Osteocyte (in vitro differentiated cells): ENCODE measurements at regions not wholly inside any gene's neighbourhood (a gene's known extent, or its start where the extent isn't known, plus 50 kb on each side); places are given as distances from the start of the nearest gene placed in this dataset.

Experiments
- DNase-seq: peaks from one replicate; pipeline ENCODE4 v3.0.0; 2021; ENCODE audit warnings: mixed read lengths; ENCODE audit not compliant: unreplicated experiment; ENCODE audit errors: extremely low spot score
- H3K27ac Mint-ChIP-seq: one replicate; pipeline ENCODE4 v1.8.0; 2021; ENCODE audit warnings: mild to moderate bottlenecking, mixed read lengths; ENCODE audit not compliant: unreplicated experiment
- H3K27me3 Mint-ChIP-seq: one replicate; pipeline ENCODE4 v1.8.0; 2021; ENCODE audit warnings: mixed read lengths; ENCODE audit not compliant: unreplicated experiment
- H3K36me3 Mint-ChIP-seq: one replicate; pipeline ENCODE4 v1.8.0; 2021; ENCODE audit warnings: mixed read lengths; ENCODE audit not compliant: unreplicated experiment
- H3K4me1 Mint-ChIP-seq: one replicate; pipeline ENCODE4 v1.8.0; 2021; ENCODE audit warnings: mixed read lengths; ENCODE audit not compliant: unreplicated experiment
- H3K4me3 Mint-ChIP-seq: one replicate; pipeline ENCODE4 v1.8.0; 2021; ENCODE audit warnings: mild to moderate bottlenecking, moderate library complexity, mixed read lengths; ENCODE audit not compliant: unreplicated experiment
- H3K9me3 Mint-ChIP-seq: one replicate; pipeline ENCODE4 v1.8.0; 2021; ENCODE audit warnings: mixed read lengths; ENCODE audit not compliant: unreplicated experiment
- CTCF ChIP-seq: fragments of 200-600 bp; sonication (generic); IDR thresholded peaks from 2 replicates; pipeline ENCODE4 v1.5.0; 2021; ENCODE audit warnings: antibody characterized with exemption, mild to moderate bottlenecking, moderate library complexity

- no peak for DNase-seq
- peaks cover 26% of the 10 kb centered on the region for H3K9me3 Mint-ChIP-seq
- H3K4me1 Mint-ChIP-seq: no peaks in the 10 kb centered on the region
- no peak overlapping the region for H3K4me3 Mint-ChIP-seq
- no peak overlapping the region for H3K27ac Mint-ChIP-seq
- no peak for TF ChIP-seq CTCF
- H3K36me3 Mint-ChIP-seq: no peaks in the 10 kb centered on the region
- no peaks in the 10 kb centered on the region for H3K27me3 Mint-ChIP-seq
These were observed 67.3 kb upstream of the SPRY2 start for GRCh38 chr13:80408270-80408669.

- no peaks in the 10 kb centered on the region for H3K4me1 Mint-ChIP-seq
- DNase-seq: no peak
- no peaks in the 10 kb centered on the region for H3K27me3 Mint-ChIP-seq
- H3K36me3 Mint-ChIP-seq: no peaks in the 10 kb centered on the region
- TF ChIP-seq CTCF: no peak
- peaks cover 17% of the 10 kb centered on the region for H3K9me3 Mint-ChIP-seq
- H3K4me3 Mint-ChIP-seq: no peak overlapping the region
- H3K27ac Mint-ChIP-seq: no peak overlapping the region
These were observed 60.0 kb upstream of the SPRY2 start for GRCh38 chr13:80400865-80401426.

- Mint-ChIP-seq H3K27me3 (no peaks in the 10 kb centered on the region), H3K4me1 (no peaks in the 10 kb centered on the region), H3K36me3 (no peaks in the 10 kb centered on the region), H3K27ac (no peak overlapping the region), H3K4me3 (no peak overlapping the region), H3K9me3 (peaks cover 15% of the 10 kb centered on the region)
- DNase-seq: no peak
- TF ChIP-seq CTCF: no peak
These were observed 59.4 kb upstream of the SPRY2 start for GRCh38 chr13:80400164-80400864.

GRCh38 chr13:80399340-80400163 lies 58.6 kb upstream of the SPRY2 start:
- no peak overlapping the region for H3K27ac Mint-ChIP-seq
- TF ChIP-seq CTCF: no peak
- DNase-seq: no peak
- peaks cover 15% of the 10 kb centered on the region for H3K9me3 Mint-ChIP-seq
- no peak overlapping the region for H3K4me3 Mint-ChIP-seq
- H3K27me3 Mint-ChIP-seq: no peaks in the 10 kb centered on the region
- no peaks in the 10 kb centered on the region for H3K36me3 Mint-ChIP-seq
- no peaks in the 10 kb centered on the region for H3K4me1 Mint-ChIP-seq
